ENCODE measurements at regions not wholly inside any gene's neighbourhood (a gene's known extent, or its start where the extent isn't known, plus 50 kb on each side); places are given as distances from the start of the nearest gene placed in this dataset.

DNA sequence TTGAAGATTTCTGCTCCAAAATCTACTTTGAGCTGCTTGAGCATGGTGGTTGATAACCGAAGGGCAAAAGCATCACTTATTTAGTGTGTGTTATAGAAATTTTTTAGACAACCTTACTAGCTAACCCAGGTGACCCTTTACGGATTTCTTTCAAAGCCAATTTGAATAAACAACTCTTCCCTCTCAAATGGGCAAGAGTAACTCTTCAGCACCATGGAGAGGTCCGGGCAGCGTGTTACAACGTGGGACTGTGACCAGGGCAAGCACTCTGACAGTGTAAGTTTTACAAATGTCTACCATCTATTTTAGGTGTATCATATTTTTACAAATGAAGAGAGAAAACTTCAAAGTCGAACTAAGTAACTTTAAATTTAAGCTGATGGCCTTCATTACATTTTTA is 471.8 kb downstream of the MFSD1 start:
- TF ChIP-seq, protein P1, sequence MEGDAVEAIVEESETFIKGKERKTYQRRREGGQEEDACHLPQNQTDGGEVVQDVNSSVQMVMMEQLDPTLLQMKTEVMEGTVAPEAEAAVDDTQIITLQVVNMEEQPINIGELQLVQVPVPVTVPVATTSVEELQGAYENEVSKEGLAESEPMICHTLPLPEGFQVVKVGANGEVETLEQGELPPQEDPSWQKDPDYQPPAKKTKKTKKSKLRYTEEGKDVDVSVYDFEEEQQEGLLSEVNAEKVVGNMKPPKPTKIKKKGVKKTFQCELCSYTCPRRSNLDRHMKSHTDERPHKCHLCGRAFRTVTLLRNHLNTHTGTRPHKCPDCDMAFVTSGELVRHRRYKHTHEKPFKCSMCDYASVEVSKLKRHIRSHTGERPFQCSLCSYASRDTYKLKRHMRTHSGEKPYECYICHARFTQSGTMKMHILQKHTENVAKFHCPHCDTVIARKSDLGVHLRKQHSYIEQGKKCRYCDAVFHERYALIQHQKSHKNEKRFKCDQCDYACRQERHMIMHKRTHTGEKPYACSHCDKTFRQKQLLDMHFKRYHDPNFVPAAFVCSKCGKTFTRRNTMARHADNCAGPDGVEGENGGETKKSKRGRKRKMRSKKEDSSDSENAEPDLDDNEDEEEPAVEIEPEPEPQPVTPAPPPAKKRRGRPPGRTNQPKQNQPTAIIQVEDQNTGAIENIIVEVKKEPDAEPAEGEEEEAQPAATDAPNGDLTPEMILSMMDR (IDR thresholded peaks at IDR 0.05) = no peak
- no peaks in the 10 kb centered on the region for H3K9me3 ChIP-seq (ENCODE audit: control insufficient read depth, insufficient read depth, low read length)
- Mint-ChIP-seq H3K36me3 (no peaks in the 10 kb centered on the region), H3K27ac (no peak overlapping the region), H3K4me1 (no peaks in the 10 kb centered on the region), H3K4me3 (no peak overlapping the region), H3K27me3 (ENCODE audit: low read depth in 2 of 2) (no peaks in the 10 kb centered on the region), H3K9me3 (peaks cover 0 to 4% of the 10 kb centered on the region in 2 donors)
- no peak for DNase-seq
- no peaks in the 10 kb centered on the region for H3K4me1 ChIP-seq (ENCODE audit: control insufficient read depth, insufficient read depth, low read length)
- WGBS (ENCODE audit: insufficient coverage) = 38% methylated on average over 1 of the region's 6 CpGs
- no peaks in the 10 kb centered on the region for H3K27me3 ChIP-seq (ENCODE audit: control insufficient read depth, insufficient read depth, low read length)
- H3K36me3 ChIP-seq (ENCODE audit: control insufficient read depth, insufficient read depth, low read length) = no peaks in the 10 kb centered on the region
- intact Hi-C loops (cut with micrococcal nuclease) = no loop called here
- H3K4me3 ChIP-seq (ENCODE audit: low read length) = no peak overlapping the region
- H3K27ac ChIP-seq (ENCODE audit: low read length) = no peak overlapping the region
- ATAC-seq = no peak

DNA sequence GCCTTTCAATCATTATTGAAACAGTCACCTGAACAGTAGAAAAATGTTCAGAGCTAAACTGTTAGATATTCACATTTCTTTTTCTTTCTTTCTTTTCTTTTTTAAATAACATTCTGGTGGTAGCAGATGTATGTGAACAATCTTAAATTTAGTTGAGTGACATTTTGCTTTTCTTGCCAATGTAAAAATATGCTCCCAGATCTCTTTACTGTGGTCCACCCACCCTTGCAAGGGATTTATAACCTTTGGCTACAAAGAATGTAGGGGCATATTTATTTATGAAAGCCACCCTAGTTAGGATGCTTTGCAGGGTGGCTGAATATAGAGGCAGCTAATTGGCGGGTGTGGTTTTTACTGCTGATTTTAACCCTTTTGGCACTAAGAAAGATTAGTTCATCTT is 473.9 kb downstream of the MFSD1 start:
- Mint-ChIP-seq H3K4me1 (no peaks in the 10 kb centered on the region), H3K27ac (no peak overlapping the region), H3K4me3 (no peak overlapping the region), H3K9me3 (peaks cover 3 to 4% of the 10 kb centered on the region in 2 donors), H3K27me3 (ENCODE audit: low read depth in 2 of 2) (no peaks in the 10 kb centered on the region), H3K36me3 (no peaks in the 10 kb centered on the region)
- DNase-seq = no peak
- TF ChIP-seq, protein P1 (IDR thresholded peaks at IDR 0.05) = no peak
- no peak overlapping the region for H3K4me3 ChIP-seq (ENCODE audit: low read length)
- intact Hi-C loops (cut with micrococcal nuclease) = no loop called here
- ATAC-seq = no peak
- no peaks in the 10 kb centered on the region for H3K4me1 ChIP-seq (ENCODE audit: control insufficient read depth, insufficient read depth, low read length)
- H3K36me3 ChIP-seq (ENCODE audit: control insufficient read depth, insufficient read depth, low read length) = no peaks in the 10 kb centered on the region
- 29% methylated on average over 1 of the region's 1 CpG for WGBS (ENCODE audit: insufficient coverage)
- no peaks in the 10 kb centered on the region for H3K9me3 ChIP-seq (ENCODE audit: control insufficient read depth, insufficient read depth, low read length)
- no peak overlapping the region for H3K27ac ChIP-seq (ENCODE audit: low read length)
- H3K27me3 ChIP-seq (ENCODE audit: control insufficient read depth, insufficient read depth, low read length) = no peaks in the 10 kb centered on the region

DNA sequence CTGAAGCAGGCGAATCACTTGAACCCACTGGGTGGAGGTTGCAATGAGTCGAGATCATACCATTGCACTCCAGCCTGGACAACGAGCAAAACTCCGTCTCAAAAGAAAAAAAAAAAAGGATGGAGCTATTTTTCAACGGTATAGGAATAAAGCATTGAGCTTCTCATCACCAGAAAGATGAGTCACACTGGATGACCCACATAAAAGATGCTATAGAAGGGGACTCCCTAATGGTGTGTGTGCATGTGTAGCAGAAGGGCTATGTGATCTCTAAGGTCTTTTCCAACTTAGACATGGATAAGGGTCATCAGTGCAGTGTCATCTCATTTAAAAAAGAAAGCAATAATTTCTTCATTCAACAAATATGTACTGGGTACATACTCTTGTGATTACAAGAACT is 476.0 kb downstream of the MFSD1 start:
- H3K4me1 Mint-ChIP-seq = no peaks in the 10 kb centered on the region
- H3K27me3 ChIP-seq (ENCODE audit: control insufficient read depth, insufficient read depth, low read length) = no peaks in the 10 kb centered on the region
- H3K4me3 Mint-ChIP-seq = no peak overlapping the region
- ATAC-seq (no peak), DNase-seq (no peak)
- intact Hi-C loops (cut with micrococcal nuclease) = no loop called here
- H3K27ac Mint-ChIP-seq = no peak overlapping the region
- no peaks in the 10 kb centered on the region for H3K27me3 Mint-ChIP-seq (ENCODE audit: low read depth in 2 of 2)
- H3K4me3 ChIP-seq (ENCODE audit: low read length) = no peak overlapping the region
- no peak overlapping the region for H3K27ac ChIP-seq (ENCODE audit: low read length)
- TF ChIP-seq, protein P1 (IDR thresholded peaks at IDR 0.05) = no peak
- H3K9me3 Mint-ChIP-seq = peaks cover 3 to 4% of the 10 kb centered on the region in 2 donors
- H3K9me3 ChIP-seq (ENCODE audit: control insufficient read depth, insufficient read depth, low read length) = no peaks in the 10 kb centered on the region
- H3K36me3 ChIP-seq (ENCODE audit: control insufficient read depth, insufficient read depth, low read length) = no peaks in the 10 kb centered on the region
- H3K4me1 ChIP-seq (ENCODE audit: control insufficient read depth, insufficient read depth, low read length) = no peaks in the 10 kb centered on the region
- 84% methylated on average over 5 of the region's 5 CpGs for WGBS (ENCODE audit: insufficient coverage)
- H3K36me3 Mint-ChIP-seq = no peaks in the 10 kb centered on the region

DNA sequence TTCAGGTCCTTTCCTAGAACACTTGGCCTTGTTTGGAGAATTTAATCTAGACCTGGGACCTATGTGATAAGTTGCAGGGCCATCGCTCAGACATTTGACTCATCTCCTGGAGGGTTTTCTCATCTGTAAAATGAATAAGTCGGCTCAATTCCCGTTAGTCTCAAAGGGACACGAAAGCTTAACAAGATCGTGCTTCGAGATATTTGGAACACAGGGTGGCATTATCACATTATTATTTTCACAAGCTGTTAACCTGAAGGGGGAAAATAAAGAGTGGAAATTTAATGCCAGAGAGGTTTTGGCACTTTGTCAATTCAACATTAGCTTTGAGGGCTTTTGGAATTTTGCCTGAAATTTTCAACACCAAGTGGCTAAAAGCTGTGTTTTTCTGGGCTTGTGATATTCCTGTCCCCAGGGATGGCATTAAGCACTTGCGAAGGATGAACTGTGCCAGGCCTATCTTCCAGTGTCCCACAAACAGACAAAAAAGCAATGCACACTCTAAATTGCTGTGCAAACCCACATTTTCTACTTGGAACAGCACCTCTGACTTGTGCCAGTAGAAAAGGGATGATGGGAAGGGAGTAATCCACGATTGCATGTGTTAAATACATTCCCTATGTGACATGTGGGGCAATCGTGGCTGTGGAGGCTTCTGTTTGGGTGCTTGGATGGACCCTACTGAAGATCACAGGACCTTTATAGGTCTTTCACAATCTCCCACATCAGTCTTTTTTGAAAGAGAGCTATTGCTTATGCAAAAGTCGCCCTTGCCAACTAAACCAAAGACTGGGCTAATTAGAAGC is 478.7 kb downstream of the MFSD1 start:
- DNase-seq (no peak), ATAC-seq (no peak)
- Mint-ChIP-seq H3K27ac (no peak overlapping the region), H3K27me3 (ENCODE audit: low read depth in 2 of 2) (no peaks in the 10 kb centered on the region), H3K36me3 (no peaks in the 10 kb centered on the region), H3K4me1 (no peaks in the 10 kb centered on the region), H3K4me3 (no peak overlapping the region), H3K9me3 (peaks cover 2 to 3% of the 10 kb centered on the region in 2 donors)
- no peaks in the 10 kb centered on the region for H3K36me3 ChIP-seq (ENCODE audit: control insufficient read depth, insufficient read depth, low read length)
- H3K9me3 ChIP-seq (ENCODE audit: control insufficient read depth, insufficient read depth, low read length) = no peaks in the 10 kb centered on the region
- WGBS (ENCODE audit: insufficient coverage) = 80% methylated on average over 8 of the region's 10 CpGs
- no peaks in the 10 kb centered on the region for H3K4me1 ChIP-seq (ENCODE audit: control insufficient read depth, insufficient read depth, low read length)
- intact Hi-C loops (cut with micrococcal nuclease) = no loop called here
- no peak overlapping the region for H3K4me3 ChIP-seq (ENCODE audit: low read length)
- H3K27ac ChIP-seq (ENCODE audit: low read length) = no peak overlapping the region
- TF ChIP-seq, protein P1 (IDR thresholded peaks at IDR 0.05) = no peak
- H3K27me3 ChIP-seq (ENCODE audit: control insufficient read depth, insufficient read depth, low read length) = no peaks in the 10 kb centered on the region

Measured in natural killer cell (primary cell).